Nephron progenitor cell (in vitro differentiated cells): ENCODE measurements at regions not wholly inside any gene's neighbourhood (a gene's known extent, or its start where the extent isn't known, plus 50 kb on each side); places are given as distances from the start of the nearest gene placed in this dataset.
"Not testable (repeated sequence)": the region's sequence is repeated elsewhere in the genome, so short reads cannot be mapped to it uniquely, and the experiment has no call there.

Experiments used
- DNase-seq: peaks from one replicate; pipeline ENCODE4 v3.0.0; 2021
- H3K27ac Mint-ChIP-seq: 2 replicates; pipeline ENCODE4 v1.8.0; 2021; ENCODE audit warnings: mild to moderate bottlenecking, moderate library complexity, mixed read lengths
- H3K27me3 Mint-ChIP-seq: 2 replicates; pipeline ENCODE4 v1.8.0; 2021; ENCODE audit warnings: mild to moderate bottlenecking, low read depth, mixed read lengths; ENCODE audit not compliant: poor library complexity
- H3K36me3 Mint-ChIP-seq: 2 replicates; pipeline ENCODE4 v1.8.0; 2021; ENCODE audit warnings: low read depth, mixed read lengths
- H3K4me1 Mint-ChIP-seq: 2 replicates; pipeline ENCODE4 v1.8.0; 2021; ENCODE audit warnings: mixed read lengths
- H3K4me3 Mint-ChIP-seq: 2 replicates; pipeline ENCODE4 v1.8.0; 2021; ENCODE audit warnings: mild to moderate bottlenecking, moderate library complexity, mixed read lengths
- H3K9me3 Mint-ChIP-seq: 2 replicates; pipeline ENCODE4 v1.8.0; 2021; ENCODE audit warnings: mild to moderate bottlenecking, moderate library complexity, mixed read lengths
- CTCF ChIP-seq: fragments of 200-600 bp; sonication (generic); IDR thresholded peaks from 2 replicates; pipeline ENCODE4 v1.5.0; 2021; ENCODE audit warnings: antibody characterized with exemption

GRCh38 chr3:153244961-153245360 lies 82.9 kb downstream of the RAP2B start:
- no peak overlapping the region for H3K27ac Mint-ChIP-seq
- H3K27me3 Mint-ChIP-seq = no peaks in the 10 kb centered on the region
- DNase-seq = no peak
- no peak for TF ChIP-seq CTCF
- no peaks in the 10 kb centered on the region for H3K4me1 Mint-ChIP-seq
- peaks cover 15% of the 10 kb centered on the region for H3K9me3 Mint-ChIP-seq
- no peak overlapping the region for H3K4me3 Mint-ChIP-seq
- H3K36me3 Mint-ChIP-seq = peaks cover 5% of the 10 kb centered on the region

GRCh38 chr3:153245661-153246060 lies 83.6 kb downstream of the RAP2B start:
- no peak for DNase-seq
- Mint-ChIP-seq H3K27ac (no peak overlapping the region), H3K27me3 (no peaks in the 10 kb centered on the region), H3K36me3 (peaks cover 5% of the 10 kb centered on the region), H3K4me3 (no peak overlapping the region), H3K9me3 (peaks cover 15% of the 10 kb centered on the region), H3K4me1 (no peaks in the 10 kb centered on the region)
- TF ChIP-seq CTCF = no peak

- peaks cover 5% of the 10 kb centered on the region for H3K36me3 Mint-ChIP-seq
Observed at GRCh38 chr3:153246331-153246730, 84.3 kb downstream of the RAP2B start.

GRCh38 chr3:153246806-153247205 lies 84.8 kb downstream of the RAP2B start:
- no peaks in the 10 kb centered on the region for H3K27me3 Mint-ChIP-seq
- no peak overlapping the region for H3K27ac Mint-ChIP-seq
- H3K4me3 Mint-ChIP-seq = no peak overlapping the region
- no peak for DNase-seq
- TF ChIP-seq CTCF = no peak
- H3K36me3 Mint-ChIP-seq = peaks cover 5% of the 10 kb centered on the region
- H3K4me1 Mint-ChIP-seq = no peaks in the 10 kb centered on the region
- peaks cover 11% of the 10 kb centered on the region for H3K9me3 Mint-ChIP-seq

More at GRCh38 chr3:153246331-153246730, 84.3 kb downstream of the RAP2B start:
- H3K4me1 Mint-ChIP-seq = no peaks in the 10 kb centered on the region
- no peaks in the 10 kb centered on the region for H3K27me3 Mint-ChIP-seq
- TF ChIP-seq CTCF = no peak
- H3K27ac Mint-ChIP-seq = no peak overlapping the region
- peaks cover 15% of the 10 kb centered on the region for H3K9me3 Mint-ChIP-seq
- no peak for DNase-seq
- no peak overlapping the region for H3K4me3 Mint-ChIP-seq

GRCh38 chr3:153247331-153248330 lies 85.6 kb downstream of the RAP2B start:
- H3K9me3 Mint-ChIP-seq = peaks cover 3% of the 10 kb centered on the region
- H3K27me3 Mint-ChIP-seq = no peaks in the 10 kb centered on the region
- no peaks in the 10 kb centered on the region for H3K4me1 Mint-ChIP-seq
- no peak for TF ChIP-seq CTCF
- no peak overlapping the region for H3K27ac Mint-ChIP-seq
- no peak for DNase-seq
- no peak overlapping the region for H3K4me3 Mint-ChIP-seq
- H3K36me3 Mint-ChIP-seq = peaks cover under 1% of the 10 kb centered on the region

GRCh38 chr3:153248835-153249234 lies 86.8 kb downstream of the RAP2B start:
- H3K4me1 Mint-ChIP-seq, H3K9me3 Mint-ChIP-seq, H3K27me3 Mint-ChIP-seq, H3K36me3 Mint-ChIP-seq, DNase-seq, H3K4me3 Mint-ChIP-seq, H3K27ac Mint-ChIP-seq: not testable (repeated sequence)
